ENCODE measurements at regions not wholly inside any gene's neighbourhood (a gene's known extent, or its start where the extent isn't known, plus 50 kb on each side); places are given as distances from the start of the nearest gene placed in this dataset.

DNA sequence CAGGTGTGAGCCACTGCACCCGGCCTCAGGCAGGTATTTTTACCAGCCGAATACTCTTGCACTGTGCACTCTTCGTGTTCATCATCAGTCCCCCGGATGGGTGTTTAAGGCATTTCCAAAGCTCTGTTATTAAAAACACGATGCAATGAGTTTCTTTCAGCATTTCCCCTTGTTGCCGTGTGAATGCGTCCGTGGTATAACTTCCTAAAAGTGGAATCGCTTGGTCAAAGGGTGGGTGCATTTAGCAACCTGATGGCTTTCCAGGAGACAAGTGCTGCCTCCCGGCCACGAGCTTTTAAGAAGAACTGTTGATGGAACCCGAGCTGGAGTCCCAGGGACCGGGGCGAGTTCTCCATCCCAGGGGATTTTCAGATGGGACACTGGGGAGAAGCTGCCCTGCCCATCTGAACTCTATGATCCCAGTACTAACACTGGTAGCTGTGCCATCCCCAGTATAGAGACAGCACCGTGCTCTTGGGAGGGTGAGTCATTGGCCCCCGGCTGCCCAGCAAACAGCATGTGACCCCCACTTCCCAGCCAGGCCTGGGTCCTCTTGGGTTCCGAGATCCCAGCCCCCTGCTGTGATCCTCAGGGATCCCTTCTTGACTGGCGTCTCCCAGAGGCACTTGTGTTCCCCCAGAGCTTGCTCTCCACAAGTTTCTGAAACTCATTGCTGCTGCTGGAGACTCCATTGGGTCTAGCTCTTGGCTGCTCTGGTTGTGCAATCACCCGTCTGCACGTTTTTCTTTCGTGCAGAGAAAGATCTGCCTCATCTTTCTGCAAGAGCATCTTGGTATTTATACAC is 169.5 kb upstream of the IER5L start:
- Histone ChIP-seq H3K36me3 (no peaks in the 10 kb centered on the region), H3K4me3 (no peak overlapping the region), H3K9me3 (replicated peaks) (no peaks in the 10 kb centered on the region), H3K27me3 (replicated peaks) (no peaks in the 10 kb centered on the region), H3K27ac (no peak overlapping the region), H3K4me1 (replicated peaks) (no peaks in the 10 kb centered on the region)
- no peak for DNase-seq (ENCODE audit: low read depth in 1 of 2, low spot score in 2 of 2)

DNA sequence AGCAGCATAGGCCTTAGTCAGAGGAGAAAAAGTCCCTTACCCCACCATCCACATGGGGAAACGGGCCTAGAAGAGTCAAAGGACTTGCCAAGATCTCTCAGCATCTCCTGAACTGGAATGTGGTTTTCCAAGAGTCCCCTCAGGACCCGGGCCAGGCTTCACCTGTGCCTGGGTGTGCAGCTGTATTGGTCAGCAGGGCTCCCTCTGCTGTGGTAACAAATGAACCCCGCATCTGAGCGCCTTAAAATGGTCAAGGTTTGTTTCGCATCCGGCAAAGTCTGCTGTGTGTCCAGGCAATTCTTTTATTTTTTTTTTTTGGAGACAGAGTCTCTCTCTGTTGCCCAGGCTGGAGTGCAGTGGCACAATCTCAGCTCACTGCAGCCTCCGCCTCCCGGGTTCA is 168.0 kb upstream of the IER5L start:
- no peak for DNase-seq (ENCODE audit: low read depth in 1 of 2, low spot score in 2 of 2)
- Histone ChIP-seq H3K4me1 (replicated peaks) (no peaks in the 10 kb centered on the region), H3K9me3 (replicated peaks) (no peaks in the 10 kb centered on the region), H3K4me3 (no peak overlapping the region), H3K27me3 (replicated peaks) (no peaks in the 10 kb centered on the region), H3K27ac (no peak overlapping the region), H3K36me3 (no peaks in the 10 kb centered on the region)

DNA sequence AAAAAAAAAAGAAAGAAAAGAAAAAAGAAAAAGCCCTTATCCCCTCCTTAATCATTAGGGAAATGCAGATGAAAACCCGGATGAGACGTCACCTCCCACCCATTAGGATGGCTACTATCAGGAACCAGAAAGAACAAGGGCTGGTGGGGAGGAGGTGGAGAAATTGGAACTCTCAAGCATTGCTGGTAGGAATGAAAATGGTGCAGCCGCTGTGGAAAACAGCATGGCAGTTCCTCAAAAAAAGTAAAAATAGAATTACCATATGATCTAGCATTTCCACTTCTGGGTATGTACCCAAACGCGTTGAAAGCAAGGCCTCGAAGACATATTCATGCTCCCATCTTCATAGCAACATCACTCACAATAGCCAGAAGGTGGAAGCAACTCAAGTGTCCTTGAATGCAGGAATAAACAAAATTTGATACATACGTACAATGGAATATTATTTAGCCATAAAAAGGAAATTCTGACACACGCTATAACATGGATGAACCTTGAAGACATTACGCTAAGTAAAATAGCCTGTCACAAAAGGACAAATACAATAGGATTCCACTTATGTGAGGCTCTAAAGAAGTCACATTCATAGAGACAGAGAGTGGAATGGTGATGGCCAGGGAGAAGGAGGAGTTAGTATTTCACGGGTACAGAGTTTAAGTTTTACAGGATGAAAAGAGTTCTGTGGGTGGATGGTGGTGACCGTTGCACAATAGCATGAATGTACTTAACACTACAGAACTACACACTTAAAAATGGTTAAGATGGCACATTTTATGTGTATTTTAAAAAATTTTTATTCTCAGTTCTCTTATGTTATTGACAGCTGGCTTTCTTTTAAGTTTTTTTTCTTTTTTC is 166.8 kb upstream of the IER5L start:
- Histone ChIP-seq H3K4me3 (no peak overlapping the region), H3K27ac (no peak overlapping the region)
- no peak for DNase-seq (ENCODE audit: low read depth in 1 of 2, low spot score in 2 of 2)

DNA sequence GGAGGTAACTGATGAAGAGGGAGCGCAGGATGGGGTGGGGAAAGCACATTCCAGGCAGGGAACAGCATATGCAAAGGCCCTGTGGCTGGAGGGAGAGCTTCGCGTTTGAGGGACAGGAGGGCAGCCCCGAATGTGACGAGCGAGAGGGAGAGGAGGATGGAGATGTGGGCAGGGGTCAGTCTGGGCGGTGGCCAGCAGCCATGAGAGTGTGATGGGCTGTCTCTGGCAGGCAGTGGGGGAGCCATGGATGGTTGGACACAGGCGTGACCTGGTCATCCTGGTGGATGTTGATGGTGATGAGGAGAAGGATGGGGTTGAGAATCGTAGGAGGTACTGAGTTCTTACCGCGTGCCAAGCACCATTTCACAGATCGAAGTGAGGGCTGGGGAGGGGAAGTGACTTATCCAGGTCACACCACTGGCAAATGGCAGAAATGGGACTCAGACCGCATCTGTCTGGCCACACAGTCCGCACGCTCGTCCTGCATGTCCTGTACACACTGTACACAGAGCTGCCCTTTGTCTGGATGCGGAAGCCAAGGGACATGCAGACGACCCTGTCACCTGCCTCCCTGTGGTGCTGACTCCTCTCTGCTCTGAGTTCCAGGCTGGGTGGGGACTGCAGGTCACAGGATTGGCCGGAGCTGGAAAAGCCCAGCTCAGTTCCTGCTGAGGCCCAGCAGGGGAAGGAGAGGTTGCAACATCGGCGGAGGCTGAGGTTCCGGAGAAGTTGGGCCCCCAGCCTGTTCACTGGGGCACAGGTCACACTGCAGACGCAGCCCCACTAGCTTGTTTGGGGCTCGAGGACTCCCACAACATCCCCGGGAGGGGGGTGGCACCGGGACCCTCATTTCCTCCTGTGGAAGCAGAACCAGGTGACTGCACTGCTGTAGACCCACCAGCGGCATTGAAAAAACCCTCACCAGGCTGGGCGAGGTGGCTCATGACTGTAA is 165.6 kb upstream of the IER5L start:
- Histone ChIP-seq H3K27me3 (replicated peaks) (no peaks in the 10 kb centered on the region), H3K9me3 (replicated peaks) (no peaks in the 10 kb centered on the region), H3K27ac (no peak overlapping the region), H3K4me3 (no peak overlapping the region), H3K36me3 (no peaks in the 10 kb centered on the region), H3K4me1 (replicated peaks) (0 out of 2 replicates have a peak, but pooled peaks cover 4% of the 10 kb centered on the region)
- DNase-seq (ENCODE audit: low read depth in 1 of 2, low spot score in 2 of 2): no peak

More for the DNA sequence above, 166.8 kb upstream of the IER5L start:
- H3K36me3 ChIP-seq: no peaks in the 10 kb centered on the region
- H3K4me1 ChIP-seq (replicated peaks): no peaks in the 10 kb centered on the region
- H3K27me3 ChIP-seq (replicated peaks): no peaks in the 10 kb centered on the region
- no peaks in the 10 kb centered on the region for H3K9me3 ChIP-seq (replicated peaks)

DNA sequence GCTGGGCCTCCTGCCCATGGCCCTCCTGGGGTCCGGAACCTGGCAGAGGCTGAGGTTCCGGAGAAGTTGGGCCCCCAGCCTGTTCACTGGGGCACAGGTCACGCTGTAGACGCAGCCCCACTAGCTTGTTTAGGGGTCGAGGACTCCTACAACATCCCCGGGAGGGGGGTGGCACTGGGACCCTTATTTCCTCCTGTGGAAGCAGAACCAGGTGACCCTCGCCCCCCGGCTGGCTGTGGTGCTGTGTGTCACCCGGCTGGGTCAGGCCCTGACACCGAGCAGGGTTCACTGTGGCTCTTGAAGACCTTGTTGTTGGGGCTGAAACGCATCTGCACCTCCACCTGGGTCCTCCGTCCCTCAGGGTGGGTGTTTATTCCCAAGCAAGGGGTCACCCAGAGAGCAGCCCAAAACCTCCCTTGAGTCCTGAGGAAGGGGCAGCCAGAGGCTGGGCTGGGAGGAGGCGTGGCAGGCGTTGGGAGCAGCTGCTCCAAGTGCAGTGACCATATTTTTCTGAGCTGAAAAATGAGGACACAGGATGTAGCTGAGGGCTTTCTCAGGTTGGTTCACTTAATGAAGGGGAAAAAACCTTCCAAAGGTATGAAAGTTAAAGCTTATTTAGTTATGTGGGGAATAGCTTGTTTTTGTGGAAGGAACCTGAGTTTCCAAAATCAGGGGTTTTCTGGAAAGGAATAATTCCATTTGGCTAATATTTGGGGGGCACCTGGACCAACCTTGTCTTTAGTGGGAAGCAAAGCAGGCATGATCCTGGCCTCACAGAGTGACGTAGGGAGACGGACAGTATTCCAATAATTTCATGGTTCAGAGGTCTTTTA is 164.7 kb upstream of the IER5L start:
- H3K27me3 ChIP-seq (replicated peaks): no peaks in the 10 kb centered on the region
- H3K27ac ChIP-seq: no peak overlapping the region
- H3K4me1 ChIP-seq (replicated peaks): 0 out of 2 replicates have a peak, but pooled peaks cover 4% of the 10 kb centered on the region
- DNase-seq (ENCODE audit: low read depth in 1 of 2, low spot score in 2 of 2): no peak
- H3K4me3 ChIP-seq: no peak overlapping the region
- H3K36me3 ChIP-seq: no peaks in the 10 kb centered on the region
- H3K9me3 ChIP-seq (replicated peaks): no peaks in the 10 kb centered on the region

DNA sequence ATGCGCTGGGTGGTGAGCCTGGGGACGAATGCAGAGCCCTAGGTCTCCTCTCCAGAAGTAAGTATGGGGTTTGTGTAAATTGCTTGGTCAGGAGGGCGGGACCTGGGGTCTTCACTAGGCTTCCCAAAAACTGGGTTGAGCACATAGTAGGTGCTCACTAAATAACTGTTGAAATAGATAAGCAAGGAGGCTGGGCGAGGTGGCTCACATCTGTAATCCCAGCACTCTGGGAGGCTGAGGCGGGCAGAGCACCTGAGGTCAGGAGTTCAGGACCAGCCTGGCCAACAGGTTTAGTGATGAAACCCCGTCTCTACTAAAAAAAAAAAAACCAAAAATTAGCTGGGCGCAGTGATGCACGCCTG is 163.9 kb upstream of the IER5L start:
- no peaks in the 10 kb centered on the region for H3K9me3 ChIP-seq (replicated peaks)
- no peak overlapping the region for H3K27ac ChIP-seq
- H3K4me1 ChIP-seq (replicated peaks): 0 out of 2 replicates have a peak, but pooled peaks cover 4% of the 10 kb centered on the region
- no peak for DNase-seq (ENCODE audit: low read depth in 1 of 2, low spot score in 2 of 2)
- H3K4me3 ChIP-seq: no peak overlapping the region
- no peaks in the 10 kb centered on the region for H3K27me3 ChIP-seq (replicated peaks)
- no peaks in the 10 kb centered on the region for H3K36me3 ChIP-seq

DNA sequence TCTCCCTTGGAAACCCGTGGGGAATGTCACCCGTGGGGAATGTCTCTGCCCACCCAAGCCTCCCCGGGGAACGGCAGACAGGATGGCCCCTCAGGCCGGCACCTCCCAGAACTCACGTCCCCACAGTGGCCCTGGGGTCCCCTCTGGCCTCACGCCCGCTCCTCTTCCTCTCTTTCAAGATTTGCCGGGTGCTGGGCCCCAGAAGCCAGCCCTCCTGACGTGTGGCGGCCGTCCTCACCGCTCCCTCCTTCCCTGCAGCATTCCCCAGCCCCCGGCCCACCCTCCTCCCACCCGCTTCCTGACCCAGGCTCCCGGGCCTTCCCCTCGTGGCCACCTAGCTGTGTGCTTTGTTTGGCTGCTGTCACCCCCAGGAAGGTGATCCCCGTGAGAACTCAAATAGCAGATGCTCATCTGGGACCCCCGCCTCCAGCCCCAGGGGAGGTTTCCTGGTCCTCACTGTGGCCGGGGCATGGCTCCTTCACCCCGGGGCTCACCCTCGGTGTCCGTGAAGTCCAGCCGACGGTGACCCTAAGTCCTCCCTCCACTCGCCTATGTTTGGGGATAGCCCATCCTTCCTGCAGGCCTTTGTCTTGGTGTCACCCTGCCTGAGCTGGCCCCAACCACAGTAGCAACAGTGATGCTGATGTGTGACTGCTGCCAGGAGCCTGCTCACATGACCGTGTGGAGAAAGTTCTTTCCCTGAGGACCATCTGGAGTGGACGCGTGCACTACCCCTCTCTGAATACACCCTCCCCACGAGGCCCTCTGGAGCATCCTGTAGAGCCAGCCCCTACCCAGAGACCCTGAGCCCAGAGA is 163.3 kb upstream of the IER5L start:
- DNase-seq (ENCODE audit: low read depth in 1 of 2, low spot score in 2 of 2): no peak
- Histone ChIP-seq H3K36me3 (no peaks in the 10 kb centered on the region), H3K27ac (no peak overlapping the region), H3K4me3 (no peak overlapping the region), H3K9me3 (replicated peaks) (no peaks in the 10 kb centered on the region), H3K27me3 (replicated peaks) (no peaks in the 10 kb centered on the region), H3K4me1 (replicated peaks) (peaks cover 6% of the 10 kb centered on the region; the same call in 1 of the 2 replicates)

DNA sequence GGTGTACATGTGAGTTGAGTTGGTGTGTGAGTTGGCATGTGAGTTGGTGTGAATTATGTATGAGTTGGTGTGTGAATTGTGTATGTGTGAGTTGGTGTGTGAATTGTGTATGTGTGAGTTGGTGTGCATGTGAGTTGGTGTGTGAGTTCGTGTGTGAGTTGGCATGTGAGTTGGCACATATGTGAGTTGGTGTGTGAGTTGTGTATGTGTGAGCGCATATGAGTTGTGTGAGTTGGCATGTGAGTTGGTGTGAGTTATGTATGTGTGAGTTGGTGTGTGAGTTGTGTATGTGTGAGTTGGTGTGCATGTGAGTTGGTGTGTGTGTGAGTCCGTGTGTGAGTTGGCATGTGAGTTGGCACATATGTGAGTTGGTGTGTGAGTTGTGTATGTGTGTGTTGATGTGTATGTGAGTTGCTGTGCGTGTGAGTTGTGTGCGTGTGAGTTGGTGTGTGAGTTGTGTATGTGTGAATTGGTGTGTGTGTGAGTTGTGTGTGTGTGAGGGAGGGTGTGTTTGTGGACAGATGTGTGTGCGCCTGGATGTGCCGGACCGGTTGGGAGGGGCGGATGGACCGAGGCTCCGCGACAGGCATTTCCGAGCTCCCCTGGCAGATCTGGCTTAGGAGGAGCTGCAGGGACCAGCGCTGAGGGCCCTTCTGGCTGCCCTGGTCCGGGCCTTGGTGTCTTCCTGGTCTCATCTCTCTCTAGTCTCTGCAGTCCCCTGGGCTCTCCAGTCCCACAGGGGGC is 162.5 kb upstream of the IER5L start:
- Histone ChIP-seq H3K36me3 (no peaks in the 10 kb centered on the region), H3K4me3 (no peak overlapping the region), H3K27ac (no peak overlapping the region), H3K9me3 (replicated peaks) (no peaks in the 10 kb centered on the region), H3K4me1 (replicated peaks) (peaks cover 13% of the 10 kb centered on the region), H3K27me3 (replicated peaks) (no peaks in the 10 kb centered on the region)
- DNase-seq (ENCODE audit: low read depth in 1 of 2, low spot score in 2 of 2): no peak

DNA sequence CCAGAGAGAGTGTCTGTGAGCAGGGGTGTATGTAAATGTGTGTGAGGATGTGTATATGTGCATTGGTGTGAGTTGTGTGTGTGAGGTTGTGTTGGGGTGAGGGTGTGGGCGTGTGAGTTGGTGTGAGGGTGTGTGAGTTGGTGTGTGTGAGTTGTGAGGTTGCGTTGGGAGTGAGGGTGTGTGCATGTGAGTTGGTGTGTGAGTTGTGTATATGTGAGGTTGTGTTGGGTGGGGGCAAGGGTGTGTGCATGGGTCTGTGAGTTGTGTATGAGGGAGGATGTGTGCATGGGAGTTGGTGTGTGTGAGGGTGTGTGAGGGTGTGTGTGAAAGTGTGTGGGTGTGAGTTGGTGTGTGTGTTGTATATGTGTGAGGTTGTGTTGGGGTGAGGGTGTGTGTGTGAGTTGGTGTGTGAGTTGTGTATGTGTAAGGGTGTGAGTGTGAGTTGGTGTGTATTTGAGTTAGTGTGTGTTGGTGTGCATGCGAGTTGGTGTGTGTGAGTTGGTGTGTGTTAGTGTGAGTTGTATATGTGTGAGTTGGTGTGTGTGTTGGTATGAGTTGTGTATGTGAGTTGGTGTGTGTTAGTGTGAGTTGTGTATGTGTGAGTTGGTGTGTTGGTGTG is 161.6 kb upstream of the IER5L start:
- no peak overlapping the region for H3K27ac ChIP-seq
- no peaks in the 10 kb centered on the region for H3K9me3 ChIP-seq (replicated peaks)
- H3K4me1 ChIP-seq (replicated peaks): peaks cover 23% of the 10 kb centered on the region
- H3K4me3 ChIP-seq: no peak overlapping the region
- DNase-seq (ENCODE audit: low read depth in 1 of 2, low spot score in 2 of 2): no peak
- no peaks in the 10 kb centered on the region for H3K27me3 ChIP-seq (replicated peaks)
- H3K36me3 ChIP-seq: no peaks in the 10 kb centered on the region

DNA sequence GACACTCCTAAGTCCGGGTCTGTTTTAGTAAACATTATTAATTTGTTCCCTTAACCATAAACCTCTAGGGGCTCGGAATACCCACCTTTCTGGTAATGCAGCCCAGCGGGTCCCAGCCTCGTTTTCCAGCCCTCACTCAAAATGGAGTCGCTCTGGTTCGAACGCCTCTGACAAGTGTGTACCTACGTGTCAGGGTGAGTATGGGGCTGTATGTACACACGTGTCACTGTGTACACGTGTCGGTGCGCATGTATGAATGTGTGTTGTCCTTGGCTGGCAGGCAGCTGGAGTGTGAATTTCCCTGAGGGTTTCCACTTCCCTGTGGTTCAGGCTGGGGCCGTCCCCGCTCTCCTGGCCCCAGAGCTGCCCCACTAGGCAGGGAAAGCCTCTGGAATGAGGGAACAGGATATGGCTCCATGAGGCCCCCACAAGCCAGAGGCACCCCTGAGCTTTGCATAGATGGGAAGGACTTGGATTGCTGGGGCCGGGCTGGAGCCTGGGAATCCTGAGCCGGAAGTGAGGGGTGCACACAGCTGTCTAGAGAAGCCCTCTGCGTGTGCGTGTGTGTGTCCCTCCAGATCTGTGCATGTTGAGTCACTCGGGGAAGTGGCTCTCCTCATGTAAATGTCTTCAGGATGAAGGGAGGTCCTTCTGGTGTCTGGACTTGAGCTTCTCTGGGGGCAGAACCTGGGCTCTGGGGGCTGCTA is 160.8 kb upstream of the IER5L start:
- DNase-seq (ENCODE audit: low read depth in 1 of 2, low spot score in 2 of 2): no peak
- H3K4me1 ChIP-seq (replicated peaks): peaks cover 31% of the 10 kb centered on the region

More for the DNA sequence above, 160.8 kb upstream of the IER5L start:
- Histone ChIP-seq H3K4me3 (no peak overlapping the region), H3K9me3 (replicated peaks) (no peaks in the 10 kb centered on the region), H3K27ac (no peak overlapping the region), H3K27me3 (replicated peaks) (no peaks in the 10 kb centered on the region), H3K36me3 (no peaks in the 10 kb centered on the region)
